Heart right ventricle (tissue), 16 donors: ENCODE measurements at regions not wholly inside any gene's neighbourhood (a gene's known extent, or its start where the extent isn't known, plus 50 kb on each side); places are given as distances from the start of the nearest gene placed in this dataset.
"Not testable (repeated sequence)": the region's sequence is repeated elsewhere in the genome, so short reads cannot be mapped to it uniquely, and the experiment has no call there.

ENCODE experiments used
- ATAC-seq, 8 donors: fragments of 200-7000 bp; cut with Tn5 transposase; one replicate each; pipeline ENCODE4 v1.9.1; 2020; ENCODE audit warnings: mild to moderate bottlenecking in 8 of 8, moderate library complexity in 8 of 8, moderate number of reproducible peaks in 1 of 8
- DNase-seq, 2 donors: peaks; one replicate each; pipeline ENCODE4 v3.0.0-alpha.2; 2020
- H3K27ac ChIP-seq, 10 donors: fragments of 200-600 bp; sonication (generic) in 2 of 10; one replicate each; pipeline versions ENCODE4 v1.5.0 to v1.8.0; 2020 to 2022; ENCODE audit warnings: mild to moderate bottlenecking in 3 of 10
- H3K27me3 ChIP-seq, 7 donors: fragments of 200-600 bp; one replicate each; pipeline ENCODE4 v1.8.0; 2021 to 2022; ENCODE audit warnings: mild to moderate bottlenecking in 2 of 7
- H3K36me3 ChIP-seq, 9 donors: fragments of 200-600 bp; sonication (generic) in 1 of 9; one replicate each; pipeline versions ENCODE4 v1.5.0 to v1.8.0; 2020 to 2022; ENCODE audit warnings: mild to moderate bottlenecking in 2 of 9
- H3K4me1 ChIP-seq, 9 donors: fragments of 200-600 bp; sonication (generic) in 1 of 9; one replicate each; pipeline versions ENCODE4 v1.5.0 to v1.8.0; 2020 to 2022; ENCODE audit warnings: mild to moderate bottlenecking in 4 of 9
- H3K4me3 ChIP-seq, 10 donors: fragments of 200-600 bp; sonication (generic) in 2 of 10; one replicate each; pipeline versions ENCODE4 v1.5.0 to v1.8.0; 2020 to 2022; ENCODE audit warnings: mild to moderate bottlenecking in 7 of 10, moderate library complexity in 2 of 10
- H3K9me3 ChIP-seq, 11 donors: fragments of 200-600 bp in 10 of 11; sonication (generic) in 2 of 11; one replicate each; pipeline versions ENCODE4 v1.5.0 to v1.8.0; 2013 to 2022; ENCODE audit warnings: mild to moderate bottlenecking in 2 of 11, control low read depth in 1 of 11, moderate library complexity in 1 of 11
- CTCF ChIP-seq, 9 donors: fragments of 200-600 bp; sonication (generic) in 2 of 9; IDR thresholded peaks; one replicate each; pipeline versions ENCODE4 v1.5.0 to v1.8.0; 2021 to 2022; ENCODE audit warnings: antibody characterized with exemption in 9 of 9, mild to moderate bottlenecking in 5 of 9, moderate library complexity in 1 of 9
- WGBS, 2 donors: extraction: QIAGEN DNeasy Blood & Tissue Kit; methylation state at CpG; one replicate each; pipeline ENCODE4 v1.1.7; 2013; ENCODE audit warnings: inconsistent platforms in 1 of 2; 5-methylcytosine and 5-hydroxymethylcytosine counted together
- intact Hi-C, 10 donors: fragments of 100-400 bp; cut with DNase I; formaldehyde crosslinking; loops; one replicate each; pipeline versions ENCODE4 v1.11.1 to v1.14.2; 2022
- donor health status: Arrhythmogenic right ventricular cardiomyopathy.
- donor health status: ischemic (EF 13 %, LVEDD 7.1; RV severe dilation, severe dysfunction).
- donor health status: healthy with polysubstance abuse.
- donor health status: DM: no; HTN: yes; CAD: no.
- donor health status: DM: no; HTN: no; CAD: no.
- donor health status: ischemic (EF 25% LVEDD 6.9; RV normal size, moderate dysfunction).
- donor health status: ischemic (EF 25% LVEDD 5.7; RV mildly dilated, moderate dysfunction).
- donor health status: healthy.
- donor health status: DM: yes; HTN: yes; CAD: no.
- donor health status: Ischemic cardiomyopathy.
- donor health status: ischemic (EF 35%, LVEDD 5.7; RV mildly dilated, moderate dysfunction).
- donor health status: nonischemic (EF 11% LVEDD 7.7; RV severe dilation, severe dysfunction).
- donor health status: DM: yes; HTN: yes; CAD: no.
- donor health status: PGD.
- donor health status: ischemic (EF 29% LVEDD 5.4; RV normal size, mild dysfunction).
- donor health status: nonischemic (EF 23%, LVEDD 6.1; RV moderate dilation, normal function).

GRCh38 chr13:83136660-83137059, 745.6 kb downstream of the SLITRK1 start:
- Histone ChIP-seq H3K9me3 (peaks cover 0 to 22% (median 0%) of the 10 kb centered on the region in 11 donors), H3K4me1 (no peaks in the 10 kb centered on the region), H3K36me3 (no peaks in the 10 kb centered on the region), H3K4me3 (no peak overlapping the region), H3K27ac (no peak overlapping the region), H3K27me3 (no peaks in the 10 kb centered on the region)
- no peak for TF ChIP-seq CTCF (IDR thresholded peaks at IDR 0.05)
- no peak for ATAC-seq
- no peak for DNase-seq
- WGBS, 2 donors: 89 to 91% methylated on average over 17 of the region's 17 CpGs
- intact Hi-C loops: no loop called here

GRCh38 chr13:83125791-83126190, 756.5 kb downstream of the SLITRK1 start:
- TF ChIP-seq CTCF (IDR thresholded peaks at IDR 0.05): no peak
- WGBS, 2 donors: 0% methylated on average over 1 of the region's 1 CpG
- no peaks in the 10 kb centered on the region for H3K36me3 ChIP-seq
- H3K4me3 ChIP-seq: no peak overlapping the region
- H3K9me3 ChIP-seq: peaks cover 0 to 14% (median 0%) of the 10 kb centered on the region in 11 donors
- DNase-seq (no peak), ATAC-seq (no peak)
- H3K4me1 ChIP-seq: no peaks in the 10 kb centered on the region
- no peak overlapping the region for H3K27ac ChIP-seq
- intact Hi-C loops: no loop called here
- H3K27me3 ChIP-seq: no peaks in the 10 kb centered on the region

GRCh38 chr13:83121896-83122295, 760.4 kb downstream of the SLITRK1 start:
- ATAC-seq (no peak), DNase-seq (no peak)
- no peaks in the 10 kb centered on the region for H3K36me3 ChIP-seq
- no peaks in the 10 kb centered on the region for H3K27me3 ChIP-seq
- TF ChIP-seq CTCF (IDR thresholded peaks at IDR 0.05): no peak
- WGBS, 2 donors: 45 to 57% methylated on average over 4 of the region's 4 CpGs
- no peaks in the 10 kb centered on the region for H3K4me1 ChIP-seq
- H3K4me3 ChIP-seq: no peak overlapping the region
- intact Hi-C loops: no loop called here
- no peak overlapping the region for H3K27ac ChIP-seq
- H3K9me3 ChIP-seq: peaks cover 0 to 14% (median 0%) of the 10 kb centered on the region in 11 donors

- H3K4me3 ChIP-seq: no peak overlapping the region
- no peaks in the 10 kb centered on the region for H3K9me3 ChIP-seq
- TF ChIP-seq CTCF (IDR thresholded peaks at IDR 0.05): no peak
- no peaks in the 10 kb centered on the region for H3K4me1 ChIP-seq
- no peaks in the 10 kb centered on the region for H3K36me3 ChIP-seq
- ATAC-seq (no peak), DNase-seq (no peak)
- no peaks in the 10 kb centered on the region for H3K27me3 ChIP-seq
- 60 to 64% methylated on average over 4 of the region's 4 CpGs for WGBS, 2 donors
- no peak overlapping the region for H3K27ac ChIP-seq
- intact Hi-C loops: no loop called here
These were observed 765.2 kb downstream of the SLITRK1 start for GRCh38 chr13:83117046-83117445.

- H3K36me3 ChIP-seq, DNase-seq, H3K27ac ChIP-seq, intact Hi-C loops, H3K9me3 ChIP-seq, ATAC-seq, H3K4me1 ChIP-seq, H3K4me3 ChIP-seq, H3K27me3 ChIP-seq: not testable (repeated sequence)
- 76 to 88% methylated on average over 3 of the region's 5 CpGs for WGBS, 2 donors
These were observed 780.6 kb downstream of the SLITRK1 start for GRCh38 chr13:83101574-83102247.
